H9 (cell line): ENCODE measurements at regions not wholly inside any gene's neighbourhood (a gene's known extent, or its start where the extent isn't known, plus 50 kb on each side); places are given as distances from the start of the nearest gene placed in this dataset.

ENCODE experiments used
- DNase-seq: peaks from one replicate; pipeline ENCODE4 v3.0.0-alpha.2; 2017
- H2AFZ ChIP-seq: one replicate; pipeline ENCODE4 v1.6.1; 2013; ENCODE audit warnings: mild to moderate bottlenecking, low read length, control low read depth, moderate library complexity
- H2AK5ac ChIP-seq: 2 replicates; pipeline ENCODE4 v1.6.1; 2013; ENCODE audit warnings: low read length, control low read depth, mixed read lengths; ENCODE audit not compliant: insufficient read length
- H2BK120ac ChIP-seq: one replicate; pipeline ENCODE4 v1.6.1; 2013; ENCODE audit warnings: low read depth, mild to moderate bottlenecking, low read length, control low read depth, inconsistent platforms; ENCODE audit not compliant: poor library complexity, severe bottlenecking
- H2BK12ac ChIP-seq: 2 replicates; pipeline ENCODE4 v1.6.1; 2013; ENCODE audit warnings: low read length, control low read depth, mixed read lengths, low read depth; ENCODE audit not compliant: insufficient read length
- H2BK15ac ChIP-seq: 2 replicates; pipeline ENCODE4 v1.6.1; 2013; ENCODE audit warnings: low read depth, low read length, control low read depth
- H2BK20ac ChIP-seq: one replicate; pipeline ENCODE4 v1.6.1; 2013; ENCODE audit warnings: low read depth, mild to moderate bottlenecking, low read length, control low read depth, inconsistent platforms; ENCODE audit not compliant: poor library complexity, severe bottlenecking
- H2BK5ac ChIP-seq: 2 replicates; pipeline ENCODE4 v1.6.1; 2013; ENCODE audit warnings: low read length, control low read depth, mixed read lengths; ENCODE audit not compliant: insufficient read length
- H3K14ac ChIP-seq: 2 replicates; pipeline ENCODE4 v1.6.1; 2013; ENCODE audit warnings: low read length, control low read depth; ENCODE audit not compliant: insufficient read depth
- H3K18ac ChIP-seq: 2 replicates; pipeline ENCODE4 v1.6.1; 2013; ENCODE audit warnings: low read depth, mild to moderate bottlenecking, mixed read lengths, low read length, control low read depth; ENCODE audit not compliant: insufficient read length
- H3K23ac ChIP-seq: 2 replicates; pipeline ENCODE4 v1.6.1; 2013; ENCODE audit warnings: low read length, control low read depth, mixed read lengths, low read depth; ENCODE audit not compliant: insufficient read length
- H3K23me2 ChIP-seq: 2 replicates; pipeline ENCODE4 v1.6.1; 2013; ENCODE audit warnings: low read depth, mild to moderate bottlenecking, mixed read lengths, low read length, control low read depth; ENCODE audit not compliant: insufficient read length, poor library complexity, severe bottlenecking
- H3K27ac ChIP-seq: 2 replicates; pipeline ENCODE4 v1.5.1; 2013; ENCODE audit warnings: low read length, control low read depth, mixed read lengths, low read depth; ENCODE audit not compliant: insufficient read length
- H3K27me3 ChIP-seq: 2 replicates; pipeline ENCODE4 v1.6.1; 2013; ENCODE audit warnings: low read length, control low read depth, inconsistent platforms; ENCODE audit not compliant: insufficient read depth
- H3K4ac ChIP-seq: 2 replicates; pipeline ENCODE4 v1.6.1; 2013; ENCODE audit warnings: low read depth, mild to moderate bottlenecking, control low read depth, inconsistent platforms, low read length, moderate library complexity
- H3K4me1 ChIP-seq: 2 replicates; pipeline ENCODE4 v1.6.1; 2013; ENCODE audit warnings: low read length, control low read depth, inconsistent platforms; ENCODE audit not compliant: insufficient read depth
- H3K4me2 ChIP-seq: 2 replicates; pipeline ENCODE4 v1.6.1; 2013; ENCODE audit warnings: low read length, control low read depth, mixed read lengths; ENCODE audit not compliant: insufficient read length, insufficient read depth
- H3K56ac ChIP-seq: 2 replicates; pipeline ENCODE4 v1.6.1; 2013; ENCODE audit warnings: low read depth, mild to moderate bottlenecking, mixed read lengths, low read length, control low read depth; ENCODE audit not compliant: insufficient read length
- H3K79me1 ChIP-seq: 2 replicates; pipeline ENCODE4 v1.6.1; 2013; ENCODE audit warnings: low read depth, mild to moderate bottlenecking, moderate library complexity, low read length, control low read depth, inconsistent platforms; ENCODE audit not compliant: insufficient read depth, poor library complexity, severe bottlenecking
- H3K79me2 ChIP-seq: 2 replicates; pipeline ENCODE4 v1.6.1; 2013; ENCODE audit warnings: low read length, control low read depth, inconsistent platforms; ENCODE audit not compliant: insufficient read depth
- H3K9ac ChIP-seq: 2 replicates; pipeline ENCODE4 v1.6.1; 2013; ENCODE audit warnings: low read length, control low read depth, mixed read lengths; ENCODE audit not compliant: insufficient read length; ENCODE audit errors: extremely low read depth
- H3K9me3 ChIP-seq: one replicate; pipeline ENCODE4 v1.6.1; 2013; ENCODE audit warnings: low read depth, low read length, inconsistent platforms; ENCODE audit not compliant: control insufficient read depth
- H3T11ph ChIP-seq: one replicate; pipeline ENCODE4 v1.6.1; 2013; ENCODE audit warnings: mild to moderate bottlenecking, low read length, control low read depth, inconsistent platforms
- H4K20me1 ChIP-seq: one replicate; pipeline ENCODE4 v1.6.1; 2013; ENCODE audit not compliant: control insufficient read depth, insufficient read length, insufficient read depth
- H4K5ac ChIP-seq: 2 replicates; pipeline ENCODE4 v1.6.1; 2013; ENCODE audit warnings: low read depth, mild to moderate bottlenecking, mixed read lengths, low read length, control low read depth; ENCODE audit not compliant: insufficient read length
- H4K8ac ChIP-seq: replicated peaks from 2 replicates; pipeline ENCODE4 v1.6.1; 2013; ENCODE audit warnings: low read length, control low read depth, mixed read lengths, low read depth; ENCODE audit not compliant: insufficient read length
- H4K91ac ChIP-seq: 2 replicates; pipeline ENCODE4 v1.6.1; 2013; ENCODE audit warnings: low read depth, mild to moderate bottlenecking, moderate library complexity, mixed read lengths, low read length, control low read depth; ENCODE audit not compliant: insufficient read length
- H3K27ac Mint-ChIP-seq, 3 experiments: 2 replicates in 2 of 3; 3 replicates in 1 of 3; pipeline ENCODE4 v1.8.0; 2020 to 2021; ENCODE audit warnings: mixed read lengths in 3 of 3, mild to moderate bottlenecking in 1 of 3, moderate library complexity in 1 of 3
- H3K27me3 Mint-ChIP-seq: 2 replicates; pipeline ENCODE4 v1.8.0; 2021; ENCODE audit warnings: low read depth, mild to moderate bottlenecking, moderate library complexity, mixed read lengths
- H3K36me3 Mint-ChIP-seq, 3 experiments: 2 replicates in 2 of 3; 3 replicates in 1 of 3; pipeline ENCODE4 v1.8.0; 2020 to 2021; ENCODE audit warnings: low read depth in 3 of 3, mixed read lengths in 3 of 3; ENCODE audit not compliant: insufficient read depth in 1 of 3
- H3K4me1 Mint-ChIP-seq, 2 experiments: 2 replicates each; pipeline ENCODE4 v1.8.0; 2020; ENCODE audit warnings: mixed read lengths in 2 of 2
- H3K4me3 Mint-ChIP-seq, 2 experiments: 2 replicates in 1 of 2; 3 replicates in 1 of 2; pipeline ENCODE4 v1.8.0; 2020 to 2021; ENCODE audit warnings: mild to moderate bottlenecking in 2 of 2, mixed read lengths in 2 of 2, moderate library complexity in 1 of 2
- H3K9me3 Mint-ChIP-seq, 2 experiments: 2 replicates in 1 of 2; 3 replicates in 1 of 2; pipeline ENCODE4 v1.8.0; 2020; ENCODE audit warnings: mild to moderate bottlenecking in 2 of 2, mixed read lengths in 2 of 2, moderate library complexity in 1 of 2
- WGBS: extraction: QIAGEN DNeasy Blood & Tissue Kit; methylation state at CpG from one replicate; pipeline ENCODE4 v1.1.7; 2013; ENCODE audit warnings: missing lambda C conversion rate, low lambda C conversion rate, mixed read lengths; ENCODE audit not compliant: insufficient read length; ENCODE audit errors: extremely low coverage; 5-methylcytosine and 5-hydroxymethylcytosine counted together
- TF ChIP-seq, protein P1 (sequence below): fragments of 200-600 bp; sonication (generic); conservative IDR thresholded peaks from 3 replicates; pipeline ENCODE4 v1.8.0; 2021; ENCODE audit warnings: antibody characterized with exemption, mild to moderate bottlenecking

- no peak overlapping the region for H3T11ph ChIP-seq
- no peak overlapping the region for H3K23ac ChIP-seq
- no peak overlapping the region for H3K4me2 ChIP-seq
- no peak overlapping the region for H3K18ac ChIP-seq
- H3K4me1 Mint-ChIP-seq = peaks cover 7 to 10% of the 10 kb centered on the region in 2 experiments
- H2BK15ac ChIP-seq = no peak overlapping the region
- H2AFZ ChIP-seq = peak overlapping the region; percentile 48
- H3K27ac Mint-ChIP-seq = no peak overlapping the region; a peak in 1 of 7 replicates
- no peak overlapping the region for H3K4ac ChIP-seq
- no peaks in the 10 kb centered on the region for H3K23me2 ChIP-seq
- no peak overlapping the region for H3K14ac ChIP-seq
- no peak overlapping the region for H2BK120ac ChIP-seq
- no peak overlapping the region for H2AK5ac ChIP-seq
- no CpG with 5 or more reads among the region's 6 CpGs for WGBS
- no peaks in the 10 kb centered on the region for H3K27me3 Mint-ChIP-seq
- no peak overlapping the region for H3K9ac ChIP-seq
- no peaks in the 10 kb centered on the region for H3K4me1 ChIP-seq
- no peaks in the 10 kb centered on the region for H3K27me3 ChIP-seq
- H2BK12ac ChIP-seq = no peak overlapping the region
- TF ChIP-seq, protein P1, sequence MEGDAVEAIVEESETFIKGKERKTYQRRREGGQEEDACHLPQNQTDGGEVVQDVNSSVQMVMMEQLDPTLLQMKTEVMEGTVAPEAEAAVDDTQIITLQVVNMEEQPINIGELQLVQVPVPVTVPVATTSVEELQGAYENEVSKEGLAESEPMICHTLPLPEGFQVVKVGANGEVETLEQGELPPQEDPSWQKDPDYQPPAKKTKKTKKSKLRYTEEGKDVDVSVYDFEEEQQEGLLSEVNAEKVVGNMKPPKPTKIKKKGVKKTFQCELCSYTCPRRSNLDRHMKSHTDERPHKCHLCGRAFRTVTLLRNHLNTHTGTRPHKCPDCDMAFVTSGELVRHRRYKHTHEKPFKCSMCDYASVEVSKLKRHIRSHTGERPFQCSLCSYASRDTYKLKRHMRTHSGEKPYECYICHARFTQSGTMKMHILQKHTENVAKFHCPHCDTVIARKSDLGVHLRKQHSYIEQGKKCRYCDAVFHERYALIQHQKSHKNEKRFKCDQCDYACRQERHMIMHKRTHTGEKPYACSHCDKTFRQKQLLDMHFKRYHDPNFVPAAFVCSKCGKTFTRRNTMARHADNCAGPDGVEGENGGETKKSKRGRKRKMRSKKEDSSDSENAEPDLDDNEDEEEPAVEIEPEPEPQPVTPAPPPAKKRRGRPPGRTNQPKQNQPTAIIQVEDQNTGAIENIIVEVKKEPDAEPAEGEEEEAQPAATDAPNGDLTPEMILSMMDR = no peak
- H4K20me1 ChIP-seq = no peaks in the 10 kb centered on the region
- no peak overlapping the region for H3K56ac ChIP-seq
- no peak overlapping the region for H3K4me3 Mint-ChIP-seq
- no peak overlapping the region for H2BK5ac ChIP-seq
- no peaks in the 10 kb centered on the region for H3K79me2 ChIP-seq
- H3K36me3 Mint-ChIP-seq = no peaks in the 10 kb centered on the region
- H4K5ac ChIP-seq = no peak overlapping the region
- no peaks in the 10 kb centered on the region for H3K9me3 ChIP-seq
- no peak overlapping the region for H4K91ac ChIP-seq
- H4K8ac ChIP-seq = no peak overlapping the region
- no peak overlapping the region for H2BK20ac ChIP-seq
- no peak overlapping the region for H3K27ac ChIP-seq
- H3K9me3 Mint-ChIP-seq = no peaks in the 10 kb centered on the region
- no peak for DNase-seq
- no peaks in the 10 kb centered on the region for H3K79me1 ChIP-seq
Observed at GRCh38 chr4:12579172-12579571, 905.0 kb downstream of the RAB28 start.
